Coronary artery (tissue), 2 donors: ENCODE measurements at regions not wholly inside any gene's neighbourhood (a gene's known extent, or its start where the extent isn't known, plus 50 kb on each side); places are given as distances from the start of the nearest gene placed in this dataset.

Experiments used
- DNase-seq: peaks from one replicate; pipeline ENCODE4 v3.0.0-alpha.2; 2017; ENCODE audit warnings: low spot score
- H3K27ac ChIP-seq, 2 donors: fragments of 200-600 bp; sonication (generic); one replicate each; pipeline ENCODE4 v1.5.1; 2016 to 2019
- H3K4me3 ChIP-seq: fragments of 200-600 bp; sonication (generic); 2 replicates; pipeline ENCODE4 v1.5.1; 2016; ENCODE audit warnings: mild to moderate bottlenecking, moderate library complexity
- CTCF ChIP-seq: fragments of 200-600 bp; sonication (generic); IDR thresholded peaks from one replicate; pipeline ENCODE4 v1.5.1; 2019; ENCODE audit warnings: antibody characterized with exemption

DNA sequence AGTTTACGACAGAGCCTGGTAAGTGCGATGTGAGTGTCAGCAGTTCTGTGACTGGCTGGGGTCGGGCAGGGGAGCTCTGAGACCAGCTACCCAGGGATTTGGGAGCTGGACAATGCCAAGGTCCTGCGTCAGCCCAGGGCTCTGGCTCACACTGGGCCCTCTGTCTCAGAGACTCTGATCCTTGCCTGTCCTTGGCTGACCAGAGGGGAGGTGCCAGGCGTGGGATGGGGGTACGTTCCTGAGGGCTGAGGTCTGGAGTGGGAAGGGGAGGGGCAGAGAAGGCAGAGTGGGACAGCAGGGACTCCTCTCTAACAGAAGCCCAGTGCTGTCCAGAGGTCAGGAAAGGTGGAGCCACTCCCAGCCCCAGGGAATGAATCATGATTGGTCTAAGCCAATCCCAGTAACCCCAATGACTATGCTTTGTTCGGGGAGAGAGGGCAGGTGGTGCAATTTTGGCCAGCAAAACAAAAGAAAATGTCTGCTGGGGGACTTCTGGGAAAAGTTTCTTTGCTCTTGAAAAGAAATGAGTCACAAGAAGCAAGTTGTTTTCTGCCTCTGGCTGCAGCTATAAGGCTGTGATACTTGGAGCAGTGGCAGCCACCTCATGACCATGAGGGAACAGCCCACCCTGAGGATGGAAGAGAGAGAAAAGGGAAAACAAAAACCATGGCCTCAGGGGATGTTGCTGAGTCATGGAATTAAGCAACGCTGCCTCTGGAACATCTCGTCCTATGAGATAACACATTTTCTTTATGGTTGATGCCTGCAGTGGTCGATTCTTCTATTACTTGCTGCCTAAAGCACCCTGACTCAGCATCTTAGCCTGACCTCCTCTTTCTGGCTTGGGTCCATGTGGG, 108.3 kb downstream of the CHST1 start:
- Histone ChIP-seq H3K4me3 (no peak overlapping the region), H3K27ac (no peak overlapping the region)
- no peak for DNase-seq
- TF ChIP-seq CTCF: no peak

DNA sequence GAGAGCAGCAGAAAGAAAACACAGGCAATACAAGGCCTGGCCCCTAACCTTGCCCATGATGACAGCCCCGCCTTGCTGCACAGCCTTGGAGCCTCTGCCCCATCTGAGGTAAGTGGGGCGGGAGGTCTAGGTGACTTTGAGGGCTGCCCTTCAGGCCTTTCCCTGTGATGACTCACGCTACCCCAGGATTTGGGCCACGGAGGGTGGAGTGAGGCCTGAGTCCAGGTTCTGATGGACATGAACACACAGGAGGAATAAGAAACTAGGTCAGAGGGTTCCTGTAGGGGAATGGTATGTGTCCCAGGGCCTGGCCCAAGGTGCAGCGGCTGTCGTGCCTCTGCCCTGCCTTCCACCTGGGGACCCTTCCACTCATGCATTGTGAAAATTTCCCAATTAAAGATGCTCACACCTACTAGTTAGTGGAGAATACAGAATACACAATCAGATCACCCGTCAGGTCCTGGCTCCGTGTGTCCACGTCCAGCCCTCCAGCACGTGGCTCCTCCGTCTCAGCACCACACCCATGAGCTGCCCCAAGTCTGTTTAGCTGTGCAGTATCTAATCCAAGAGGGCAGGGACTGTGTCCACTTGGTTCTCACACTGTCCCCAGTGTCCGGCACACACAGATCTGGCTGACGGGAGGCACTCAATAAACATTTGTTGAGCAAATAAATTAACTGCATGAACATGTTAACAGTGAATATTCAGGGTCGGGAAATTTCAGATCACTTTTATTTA, 111.0 kb downstream of the CHST1 start:
- DNase-seq: no peak
- no peak overlapping the region for H3K4me3 ChIP-seq
- no peak for TF ChIP-seq CTCF
- H3K27ac ChIP-seq: no peak overlapping the region

GRCh38 chr11:45553383-45553936, 112.0 kb downstream of the CHST1 start:
- no peak for DNase-seq
- Histone ChIP-seq H3K4me3 (no peak overlapping the region), H3K27ac (no peak overlapping the region)
- no peak for TF ChIP-seq CTCF

GRCh38 chr11:45551191-45551713, 114.2 kb downstream of the CHST1 start:
- Histone ChIP-seq H3K4me3 (no peak overlapping the region), H3K27ac (no peak overlapping the region)
- TF ChIP-seq CTCF: no peak
- DNase-seq: no peak

GRCh38 chr11:45549257-45549656, 116.2 kb downstream of the CHST1 start:
- Histone ChIP-seq H3K4me3 (no peak overlapping the region), H3K27ac (no peak overlapping the region)
- no peak for DNase-seq
- TF ChIP-seq CTCF: no peak

DNA sequence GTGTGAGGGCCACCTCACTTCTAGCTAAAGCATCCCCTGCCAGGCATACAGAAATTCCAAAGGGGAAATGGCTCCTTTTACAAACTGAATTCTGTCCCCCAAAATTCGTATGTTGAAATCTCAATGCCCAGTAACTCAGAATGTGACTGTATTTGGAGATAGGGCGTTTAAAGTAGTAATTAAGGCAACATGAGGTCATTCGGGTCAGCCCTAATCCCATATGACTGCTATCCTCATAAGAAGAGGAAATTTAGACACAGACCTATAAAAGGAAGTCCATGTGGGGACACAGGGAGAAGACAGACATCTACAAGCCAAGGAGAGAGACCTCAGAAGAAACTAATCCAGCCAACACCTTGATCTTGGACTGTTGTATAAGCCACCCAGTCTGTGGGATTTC, 119.1 kb downstream of the CHST1 start:
- DNase-seq: no peak
- TF ChIP-seq CTCF: no peak
- Histone ChIP-seq H3K4me3 (no peak overlapping the region), H3K27ac (no peak overlapping the region)
